ENCODE measurements at regions not wholly inside any gene's neighbourhood (a gene's known extent, or its start where the extent isn't known, plus 50 kb on each side); places are given as distances from the start of the nearest gene placed in this dataset.
A peak's percentile ranks its signal among the peaks of the same experiment; 100 is the strongest.

GRCh38 chr4:179618966-179619365 is 2176.7 kb upstream of the AGA start (continued):
- TF ChIP-seq PRDM15 (CRISPR knock-in tag; IDR thresholded peaks at IDR 0.05): no peak
- no peak for TF ChIP-seq EGR1 (IDR thresholded peaks at IDR 0.05; ENCODE audit: borderline replicate concordance in 1 of 2, low read depth in 2 of 2, low read length in 2 of 2)

- Histone ChIP-seq H3K36me3 (ENCODE audit: control insufficient read depth in 2 of 2, insufficient read depth in 2 of 2, low read length in 1 of 2) (no peaks in the 10 kb centered on the region), H3K4me1 (ENCODE audit: control insufficient read depth, insufficient read depth, low read length) (no peaks in the 10 kb centered on the region), H3K27ac (ENCODE audit: control insufficient read depth, insufficient read depth) (no peak overlapping the region), H3K79me2 (ENCODE audit: control insufficient read depth, insufficient read depth, low read length) (no peaks in the 10 kb centered on the region), H2AFZ (ENCODE audit: control insufficient read depth, low read depth, low read length) (no peak overlapping the region), H4K20me1 (ENCODE audit: control insufficient read depth, insufficient read depth) (no peaks in the 10 kb centered on the region), H3K4me2 (ENCODE audit: control insufficient read depth, insufficient read depth) (no peak overlapping the region), H3K9me3 (replicated peaks; ENCODE audit: control insufficient read depth, insufficient read depth, low read length) (no peaks in the 10 kb centered on the region), H3K9ac (ENCODE audit: control insufficient read depth, insufficient read depth, low read length) (no peak overlapping the region), H3K27me3 (replicated peaks in 1 of 2; ENCODE audit: control insufficient read depth in 2 of 2, insufficient read depth in 2 of 2, low read length in 1 of 2) (no peaks in the 10 kb centered on the region), H3K4me3 (no peak overlapping the region)
- intact Hi-C loops (cut with micrococcal nuclease; ENCODE audit: unreplicated experiment): no loop called here
- ChIA-PET SMC1A (ENCODE audit: uncharacterized antibody, unreplicated experiment) (interaction anchor here (1.4 to 1.6 kb wide), 3 partner anchors 24 to 157 kb away, joined by 3 to 4 read pairs (median 3); no protein-coding TSS in a partner anchor), POLR2A (interaction anchor here (0.7 kb wide), 1 partner anchor 19 kb away, joined by 3 read pairs; no protein-coding TSS in a partner anchor), RAD21 (ENCODE audit: unreplicated experiment) (interaction anchor here (1.0 kb wide), 1 partner anchor 9 kb away, joined by 3 read pairs; no protein-coding TSS in a partner anchor), CTCF (interaction anchor here (0.6 kb wide), 1 partner anchor 220 kb away, joined by 5 read pairs; no protein-coding TSS in a partner anchor)
- no peak for TF ChIP-seq USF1 (IDR thresholded peaks at IDR 0.05; ENCODE audit: borderline replicate concordance, extremely low read length, insufficient read depth, low read depth, low read length)
- no peak for TF ChIP-seq LARP7 (IDR thresholded peaks at IDR 0.05)
- 0 out of 2 replicates have a peak, but pooled peaks have one; percentile 10 for TF ChIP-seq TCF12 (IDR thresholded peaks at IDR 0.05; ENCODE audit: low read depth, low read length)
- TF ChIP-seq CHD1 (IDR thresholded peaks at IDR 0.05; ENCODE audit: low read depth, low read length): no peak
- peak; percentile 50; the same call in 1 of the 2 replicates for TF ChIP-seq RUNX3 (IDR thresholded peaks at IDR 0.05; ENCODE audit: low read length)
- no peak for TF ChIP-seq SMC3 (IDR thresholded peaks at IDR 0.05; ENCODE audit: borderline replicate concordance, low read length)
- no TSS peak for BruUV-seq (replicated peaks)
- 41% methylated on average over 4 of the region's 4 CpGs for WGBS (ENCODE audit: insufficient coverage, insufficient replicate concordance, low lambda C conversion rate, missing lambda C conversion rate)
- peak; percentile 58 for ATAC-seq
- DNase-seq (ENCODE audit: low read depth, low spot score): no peak
- in situ Hi-C loops (cut with MboI): no loop called here
- FAIRE-seq: no peak
Measured at GRCh38 chr4:179624768-179625181, 2182.5 kb upstream of the AGA start.

All from GM12878 (cell line).